ENCODE measurements at regions not wholly inside any gene's neighbourhood (a gene's known extent, or its start where the extent isn't known, plus 50 kb on each side); places are given as distances from the start of the nearest gene placed in this dataset.

- no peak for TF ChIP-seq CTCF (tag by site-specific recombination; IDR thresholded peaks at IDR 0.05)
- no peak for TF ChIP-seq ZNF274 (IDR thresholded peaks at IDR 0.05; ENCODE audit: low read length)
- TF ChIP-seq ZNF274 (tag by site-specific recombination; IDR thresholded peaks at IDR 0.05; ENCODE audit: borderline replicate concordance): no peak
- TF ChIP-seq ZNF302 (tag by site-specific recombination; IDR thresholded peaks at IDR 0.05; ENCODE audit: low read depth): no peak
- no peak for TF ChIP-seq KLF10 (tag by site-specific recombination; IDR thresholded peaks at IDR 0.05)
Measured at GRCh38 chr2:7205151-7205830, 288.1 kb downstream of the RNF144A start.
